ENCODE measurements at regions not wholly inside any gene's neighbourhood (a gene's known extent, or its start where the extent isn't known, plus 50 kb on each side); places are given as distances from the start of the nearest gene placed in this dataset.

DNA sequence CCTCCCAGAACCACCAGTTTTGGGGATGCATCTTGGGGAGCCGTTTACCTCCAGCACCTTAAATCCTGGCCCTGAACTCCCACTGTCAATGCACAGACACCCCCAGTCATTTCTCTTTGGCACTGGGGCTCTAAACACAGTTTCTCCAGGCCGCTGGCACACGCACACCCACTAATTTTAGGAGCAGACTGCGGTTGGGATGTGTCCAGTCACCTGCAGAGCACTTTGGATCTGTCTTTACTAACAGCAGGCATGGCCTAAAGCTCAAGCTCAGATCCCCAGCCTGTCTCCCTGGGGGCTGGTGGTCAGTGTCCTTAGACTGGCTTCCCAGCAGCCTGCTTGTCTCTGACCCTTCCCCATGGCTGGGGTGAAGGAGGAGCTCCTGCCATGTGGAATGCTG, 49.9 kb downstream of the SYNE3 start:
- no peak for DNase-seq (ENCODE audit: low read depth in 2 of 2)

DNA sequence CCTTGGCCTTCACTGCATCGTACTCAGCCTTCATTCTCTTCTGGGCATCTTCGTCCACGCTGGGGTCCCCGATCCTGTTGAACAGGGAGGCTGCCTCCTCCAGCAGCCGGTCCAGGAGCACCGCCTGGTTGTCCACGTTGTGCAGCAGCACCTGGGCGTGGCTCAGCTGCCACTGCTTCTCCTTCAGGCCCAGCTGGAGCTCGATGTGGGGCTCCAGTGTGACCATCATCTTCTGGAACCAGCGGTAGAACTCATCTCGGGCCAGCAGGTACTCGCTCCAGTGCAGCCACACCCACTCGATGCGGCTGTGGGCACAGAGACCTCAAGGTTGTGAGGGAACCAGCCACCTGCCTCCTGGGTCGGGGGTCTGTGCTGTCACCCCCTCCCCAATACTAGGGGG, 50.5 kb downstream of the SYNE3 start:
- DNase-seq (ENCODE audit: low read depth in 2 of 2) = no peak

DNA sequence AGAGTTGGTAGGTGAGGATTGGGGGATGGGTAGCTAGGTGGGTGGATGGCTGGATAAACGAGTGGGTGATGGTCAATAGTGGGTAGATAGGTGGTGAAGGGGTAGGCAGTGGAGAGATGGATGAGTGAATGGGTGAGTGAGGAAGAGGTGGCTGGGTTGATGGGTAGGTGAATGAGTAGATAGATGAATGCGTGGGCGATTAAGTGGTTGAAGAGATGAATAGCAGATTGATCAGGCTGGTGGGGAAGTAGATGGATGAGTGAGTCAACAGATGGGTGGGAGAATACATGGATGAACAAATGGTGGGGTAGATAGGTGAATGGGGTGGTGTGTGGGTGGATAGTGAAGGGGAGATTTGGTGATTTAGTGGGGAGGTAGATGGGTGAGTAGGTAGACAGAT, 51.1 kb downstream of the SYNE3 start:
- DNase-seq (ENCODE audit: low read depth in 2 of 2) = no peak

DNA sequence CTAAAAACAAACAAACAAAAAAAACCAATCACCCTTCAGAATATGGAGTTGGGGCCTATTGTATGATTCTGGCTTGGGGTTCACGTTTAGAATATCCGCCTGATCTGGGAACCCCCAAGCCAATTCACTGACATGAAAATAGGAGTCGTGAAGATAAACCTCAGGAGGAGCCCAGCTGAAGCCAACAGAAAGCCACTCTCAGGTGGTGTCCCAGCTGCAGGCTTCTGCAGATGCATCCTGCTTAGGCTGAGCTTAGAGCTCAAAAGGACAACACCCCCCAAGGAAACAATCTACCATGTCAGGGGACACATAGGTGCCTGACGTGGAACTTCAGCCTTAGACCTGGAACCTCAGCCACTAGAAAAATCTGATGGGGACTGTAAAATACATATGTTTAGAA, 51.9 kb downstream of the SYNE3 start:
- no peak for DNase-seq (ENCODE audit: low read depth in 2 of 2)

DNA sequence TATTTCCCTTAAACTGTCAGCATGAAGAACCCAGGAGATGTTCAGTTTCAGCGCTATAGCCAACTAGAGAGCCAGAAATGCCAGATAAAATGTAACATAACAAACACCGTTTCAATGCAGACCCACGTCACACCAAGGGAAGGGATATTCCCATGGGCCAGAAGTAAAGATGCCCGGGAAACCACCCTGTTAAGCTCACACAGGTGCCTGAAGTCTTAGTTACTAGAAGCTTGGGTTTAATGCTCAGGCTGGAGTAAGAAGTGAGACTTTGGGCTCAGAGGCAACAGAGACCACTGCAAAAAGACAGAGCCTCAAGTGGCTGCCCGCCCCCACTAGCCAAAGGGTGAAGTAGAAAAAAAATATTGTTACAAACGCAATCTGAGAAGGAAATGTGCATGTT, 52.3 kb downstream of the SYNE3 start:
- DNase-seq (ENCODE audit: low read depth in 2 of 2) = no peak

DNA sequence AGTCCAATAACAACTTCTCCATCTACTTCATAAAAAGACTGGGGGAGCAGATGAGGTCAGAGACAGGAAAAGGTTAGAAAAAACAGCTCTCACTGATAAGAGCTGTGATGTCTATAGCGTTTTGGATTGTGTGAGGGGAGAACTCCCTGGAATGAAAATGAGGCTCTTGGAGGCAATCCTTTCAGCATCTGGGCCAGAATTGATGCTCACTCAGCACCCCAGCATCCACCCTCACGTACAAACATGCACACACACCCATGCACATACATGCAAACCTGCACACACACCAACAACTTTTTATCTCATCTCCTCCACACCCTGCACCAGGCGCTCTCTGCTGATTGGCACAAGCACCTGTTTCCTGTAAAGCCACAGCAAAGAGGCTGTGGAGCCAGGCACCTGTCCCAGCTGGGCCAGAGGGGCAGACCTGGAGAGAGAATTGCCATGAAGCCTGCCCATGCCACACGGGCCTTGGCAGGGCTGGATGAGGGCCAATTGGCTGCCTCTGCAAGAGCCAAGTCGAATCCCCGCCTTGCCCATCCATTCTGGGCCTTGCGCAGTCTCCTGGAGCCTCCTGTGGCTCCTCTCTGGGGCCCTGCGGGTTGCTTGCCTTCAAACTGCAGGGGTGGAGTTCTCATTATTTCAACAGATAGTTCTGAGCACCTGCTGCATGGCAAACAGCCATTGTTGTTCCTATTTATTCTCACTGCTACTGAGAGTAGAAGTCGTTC, 53.1 kb downstream of the SYNE3 start:
- no peak for DNase-seq (ENCODE audit: low read depth in 2 of 2)

DNA sequence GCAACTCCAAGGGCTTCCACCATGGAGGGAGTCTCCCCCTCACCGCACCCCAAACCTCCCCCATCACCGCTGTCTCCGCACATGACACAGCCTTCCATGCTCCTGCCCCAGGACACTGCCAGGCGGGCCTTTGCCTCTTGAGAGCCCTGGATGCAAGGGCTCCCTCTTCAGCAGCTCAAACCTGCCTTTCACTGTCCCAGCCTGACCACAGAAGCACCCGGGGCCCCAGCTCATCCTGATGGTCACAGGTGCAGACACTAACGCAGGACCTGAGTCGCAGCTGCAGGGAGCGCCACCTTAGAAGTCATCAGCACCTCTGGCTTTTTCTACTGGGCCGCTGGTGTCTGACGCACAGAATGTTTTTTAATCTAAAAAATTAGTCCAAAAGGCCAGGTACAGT, 54.0 kb downstream of the SYNE3 start:
- no peak for DNase-seq (ENCODE audit: low read depth in 2 of 2)

DNA sequence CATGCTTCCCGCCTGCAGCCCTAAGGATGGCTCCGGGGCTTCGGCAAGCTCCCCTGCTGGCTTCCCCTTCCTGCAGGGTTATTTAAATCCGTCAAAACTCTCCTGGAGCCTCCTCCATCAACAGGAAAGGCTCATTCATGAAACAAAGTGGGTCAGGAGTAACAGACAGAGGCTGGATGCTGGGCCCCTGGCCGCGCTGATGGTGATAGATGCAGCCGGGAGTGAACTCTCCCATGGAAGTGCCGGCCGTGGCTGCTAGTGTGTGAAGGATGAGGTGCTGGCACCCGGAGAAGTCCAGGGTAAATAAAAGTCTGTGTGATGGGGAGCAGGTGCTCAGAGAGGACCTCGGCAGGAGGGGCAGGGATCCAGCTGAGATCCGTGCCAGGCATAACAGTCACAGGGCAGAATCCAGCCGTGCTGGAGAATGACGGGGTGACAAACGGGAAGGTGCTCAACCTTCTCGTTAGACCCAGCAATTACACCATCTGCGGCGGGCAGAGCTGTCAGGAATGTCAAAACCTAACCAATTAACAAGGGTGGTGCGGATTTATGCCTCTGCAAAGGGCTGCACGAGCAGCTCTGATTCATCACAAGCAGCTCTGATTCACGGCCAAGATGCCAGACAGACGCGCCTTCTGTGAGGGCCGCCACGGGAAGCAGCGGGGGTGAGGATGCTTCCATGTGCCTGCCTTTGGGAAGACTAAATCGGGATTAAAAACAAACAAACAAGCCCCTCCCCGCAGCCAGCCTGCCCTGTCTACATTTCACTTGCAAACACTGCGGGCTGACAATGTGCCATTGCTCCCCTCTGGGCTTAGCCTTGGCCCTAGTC, 55.6 kb downstream of the SYNE3 start:
- peak; percentile 21 to 28 for DNase-seq (ENCODE audit: low read depth in 2 of 2)

DNA sequence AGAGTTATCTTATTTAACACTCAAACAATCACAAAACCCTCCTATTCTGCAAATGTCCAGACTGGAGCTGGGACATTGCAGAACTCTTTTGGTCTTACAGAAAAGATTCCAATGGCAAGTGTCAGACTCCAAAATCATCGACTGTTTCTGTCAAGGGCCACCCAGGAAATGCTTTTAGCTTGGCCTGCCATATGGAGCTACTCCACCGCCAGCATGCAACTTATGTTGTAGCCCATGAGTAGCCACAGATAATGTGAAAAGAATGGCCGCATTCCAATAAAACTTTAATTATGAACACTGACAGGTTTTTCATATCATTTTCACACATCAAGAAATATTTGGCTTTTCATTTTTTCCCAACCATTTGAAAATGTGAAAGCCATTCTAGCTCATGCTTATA, 57.5 kb downstream of the SYNE3 start:
- DNase-seq (ENCODE audit: low read depth in 2 of 2) = no peak

DNA sequence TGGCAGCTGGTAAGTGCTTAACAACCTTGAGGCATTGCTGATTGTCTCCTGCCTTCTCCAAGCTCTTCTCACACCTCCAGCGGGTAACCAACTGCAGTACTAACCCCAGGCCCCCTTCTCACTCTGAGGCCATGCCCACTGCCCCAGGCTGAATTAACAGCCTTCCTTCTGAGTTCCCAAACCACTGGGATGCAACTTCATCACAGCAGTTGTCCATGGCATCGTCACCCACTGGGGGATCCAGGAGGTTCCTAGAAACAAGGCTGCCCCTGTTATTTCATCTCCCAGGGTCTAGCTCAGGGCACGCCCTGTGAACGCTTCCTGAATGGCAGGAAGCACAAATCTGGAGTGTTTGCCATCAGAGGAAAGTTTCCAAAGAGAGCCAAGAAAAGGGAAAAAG, 58.0 kb downstream of the SYNE3 start:
- DNase-seq (ENCODE audit: low read depth in 2 of 2) = no peak

DNA sequence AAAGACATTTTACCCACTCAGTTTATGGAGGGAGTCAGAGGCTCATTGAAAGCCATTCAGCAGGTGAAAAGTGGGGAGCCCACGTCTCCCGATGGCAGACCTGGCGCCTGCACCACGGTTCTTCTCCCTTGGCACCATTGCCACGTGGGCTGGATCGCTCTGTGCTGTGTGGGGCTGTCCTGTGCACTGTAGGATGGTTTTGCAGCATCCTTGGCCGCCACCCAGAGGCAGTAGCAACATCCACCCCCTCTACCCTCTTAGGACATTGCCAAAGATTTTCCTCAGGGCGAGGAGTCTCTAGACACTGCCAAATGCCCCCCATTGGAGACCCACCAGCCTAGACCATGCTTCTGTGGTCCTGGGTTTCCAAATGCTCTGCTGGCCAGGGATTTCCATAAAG, 60.2 kb downstream of the SYNE3 start:
- no peak for DNase-seq (ENCODE audit: low read depth in 2 of 2)

DNA sequence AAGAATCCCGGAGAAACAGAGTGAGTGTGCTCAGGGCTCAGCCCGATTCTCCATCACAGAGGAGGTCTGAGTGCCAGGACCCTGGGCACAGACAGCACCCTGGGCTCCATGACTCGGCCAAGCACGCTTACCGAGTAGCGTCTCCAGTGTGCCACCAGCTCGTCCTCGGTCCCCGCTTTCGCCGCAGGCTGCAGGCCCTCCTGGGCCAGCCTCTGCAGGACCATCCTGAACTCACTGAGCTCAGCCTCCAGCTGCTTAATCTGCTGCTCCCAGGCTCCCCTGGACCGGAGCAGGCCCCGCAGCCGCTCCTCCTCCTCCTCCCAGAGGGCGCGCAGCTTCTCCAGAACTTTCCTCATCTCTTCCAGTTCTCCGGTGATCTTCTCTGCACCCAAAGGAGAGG, 61.2 kb downstream of the SYNE3 start:
- DNase-seq (ENCODE audit: low read depth in 2 of 2) = no peak

DNA sequence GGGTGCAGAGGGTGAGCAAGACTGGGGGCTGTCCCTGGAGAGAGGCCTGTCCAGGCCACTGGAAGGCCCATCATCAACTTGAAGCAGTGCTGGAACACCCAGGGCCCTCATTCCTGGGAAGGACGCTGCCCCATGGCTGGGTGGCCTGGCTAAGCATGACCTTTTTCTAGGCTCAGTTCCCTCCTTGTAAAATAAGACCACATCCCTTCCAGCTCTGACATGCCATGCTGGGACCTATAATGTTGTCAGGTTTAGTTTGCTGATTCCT, 62.8 kb downstream of the SYNE3 start:
- DNase-seq (ENCODE audit: low read depth in 2 of 2) = no peak

DNA sequence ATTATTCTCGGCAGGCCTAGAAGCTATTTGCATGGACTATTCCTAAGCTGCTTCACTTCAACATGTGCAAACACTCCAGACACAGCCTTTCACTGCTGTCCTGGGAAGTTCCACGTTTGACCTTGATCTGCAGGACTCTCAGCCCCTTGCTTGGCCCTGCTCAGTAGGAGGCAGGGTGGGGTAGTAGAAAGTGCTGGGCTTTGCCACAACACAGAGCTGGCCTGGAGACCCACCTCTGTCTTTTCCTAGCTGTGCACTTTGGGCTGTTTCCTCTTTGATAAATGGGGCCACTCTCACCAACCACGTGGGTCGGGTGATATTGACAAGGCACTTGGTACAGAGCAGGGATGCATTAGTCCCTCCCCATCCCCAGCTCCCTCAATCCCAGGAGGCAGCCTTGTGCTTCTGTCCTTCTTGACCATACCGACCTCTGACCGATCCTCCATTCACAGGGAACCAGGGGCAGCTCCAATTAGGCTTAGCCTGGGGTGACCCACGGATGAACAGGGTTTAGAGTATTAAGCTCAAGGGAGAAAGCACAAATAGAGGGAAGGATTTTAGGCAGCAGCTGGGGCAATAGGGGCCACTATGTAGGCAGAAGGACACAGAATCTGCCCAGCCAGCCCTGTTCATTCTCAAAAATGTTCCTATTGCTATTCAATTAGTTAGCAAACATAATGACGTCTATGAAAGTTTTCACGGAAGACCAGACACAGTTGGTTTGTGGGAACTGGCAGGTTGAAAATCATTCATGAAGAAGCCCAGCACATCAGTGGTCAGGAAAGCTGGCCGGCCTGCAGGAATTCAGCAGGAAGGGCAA, 63.3 kb downstream of the SYNE3 start:
- no peak for DNase-seq (ENCODE audit: low read depth in 2 of 2)

DNA sequence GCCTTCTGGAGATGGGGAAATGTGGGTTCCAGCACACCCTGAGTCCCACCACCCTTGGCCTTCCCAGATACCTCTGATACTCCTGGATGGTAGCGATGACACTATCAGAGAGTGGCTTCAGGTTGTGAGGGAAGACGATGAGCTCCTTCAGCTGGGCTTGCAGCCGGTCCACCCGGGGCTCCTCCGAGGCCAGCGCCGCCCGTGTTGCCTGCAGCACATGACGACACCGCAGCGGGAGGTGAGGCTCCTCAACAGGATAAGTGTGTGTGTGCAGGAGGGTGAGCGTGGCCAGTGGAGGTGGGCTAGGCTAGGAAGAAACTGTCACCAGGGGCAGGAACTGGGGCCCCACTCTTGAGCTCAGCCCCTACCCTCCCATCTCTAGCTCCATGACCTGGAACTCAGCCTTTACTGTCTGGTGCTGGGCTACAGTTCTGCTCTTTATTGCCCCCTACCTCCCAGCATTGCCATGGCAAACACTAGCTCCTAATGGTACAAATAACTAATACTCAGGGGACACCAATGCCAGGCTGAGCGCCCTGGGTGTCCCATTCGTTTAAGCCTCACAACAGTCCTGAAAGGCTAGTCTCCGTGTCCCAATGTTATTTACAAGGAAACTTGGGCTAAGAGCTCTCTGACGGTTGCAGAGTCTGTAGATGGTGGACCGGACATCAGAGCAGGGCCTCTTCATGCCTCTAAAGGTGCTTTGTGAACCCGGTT, 64.1 kb downstream of the SYNE3 start:
- no peak for DNase-seq (ENCODE audit: low read depth in 2 of 2)

DNA sequence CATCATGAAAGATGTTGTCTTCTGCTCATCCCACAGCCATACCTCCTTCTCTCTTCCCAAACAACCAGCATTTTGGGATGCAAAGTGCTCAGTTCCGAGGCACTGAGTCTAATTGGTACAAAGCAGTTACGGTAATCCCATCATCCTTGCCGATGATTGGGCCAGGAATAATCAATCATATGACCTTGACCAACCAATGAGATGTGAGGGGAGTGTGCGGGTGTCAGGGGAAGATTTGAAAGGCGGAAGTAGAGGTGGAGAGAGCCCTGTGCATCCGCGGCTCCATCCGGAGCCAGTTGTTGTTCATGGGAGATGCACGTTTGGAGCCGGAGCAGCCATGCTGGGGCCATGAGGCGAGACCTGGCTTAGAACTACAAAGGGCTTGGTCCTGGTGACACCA, 67.3 kb downstream of the SYNE3 start:
- DNase-seq (ENCODE audit: low read depth in 2 of 2) = no peak

DNA sequence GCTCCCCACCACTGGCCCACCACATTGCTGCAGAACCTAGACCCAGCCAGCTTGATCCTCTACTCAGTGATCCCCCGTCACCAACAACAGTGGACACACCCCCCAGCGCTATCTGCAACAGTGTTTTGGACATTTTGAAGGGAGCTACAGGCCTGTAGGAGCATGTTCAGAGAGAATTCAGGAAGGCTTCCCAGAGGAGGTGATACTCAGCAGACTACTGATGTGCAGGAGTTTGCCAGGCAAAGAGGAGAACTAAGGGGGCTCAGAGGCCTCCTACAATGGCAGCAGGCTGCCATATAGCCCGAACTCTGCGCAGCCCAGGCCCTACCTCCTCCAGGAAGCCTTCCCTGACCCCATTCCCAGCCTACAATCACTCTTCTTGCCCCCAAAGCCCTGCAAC, 70.0 kb downstream of the SYNE3 start:
- DNase-seq (ENCODE audit: low read depth in 2 of 2) = no peak

DNA sequence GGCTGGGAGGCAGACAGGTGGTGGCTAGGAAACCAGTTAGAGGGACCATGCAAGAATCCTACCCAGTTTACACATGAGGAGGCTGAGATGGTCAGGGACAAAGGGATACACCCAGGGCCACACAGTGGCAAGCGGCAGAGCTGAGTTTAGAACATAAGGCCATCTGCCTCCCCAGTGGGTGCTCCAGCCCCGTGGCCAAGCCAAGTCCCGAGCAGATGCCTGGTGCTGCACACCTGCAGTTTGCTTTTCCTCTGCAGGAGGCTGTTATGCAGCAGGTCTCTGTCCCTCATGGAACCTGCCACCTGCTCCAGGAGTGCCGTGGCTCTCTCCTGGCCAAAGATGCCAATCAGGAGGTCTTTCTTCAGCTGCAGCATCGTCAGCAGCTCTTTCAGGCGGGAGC, 70.8 kb downstream of the SYNE3 start:
- no peak for DNase-seq (ENCODE audit: low read depth in 2 of 2)

DNA sequence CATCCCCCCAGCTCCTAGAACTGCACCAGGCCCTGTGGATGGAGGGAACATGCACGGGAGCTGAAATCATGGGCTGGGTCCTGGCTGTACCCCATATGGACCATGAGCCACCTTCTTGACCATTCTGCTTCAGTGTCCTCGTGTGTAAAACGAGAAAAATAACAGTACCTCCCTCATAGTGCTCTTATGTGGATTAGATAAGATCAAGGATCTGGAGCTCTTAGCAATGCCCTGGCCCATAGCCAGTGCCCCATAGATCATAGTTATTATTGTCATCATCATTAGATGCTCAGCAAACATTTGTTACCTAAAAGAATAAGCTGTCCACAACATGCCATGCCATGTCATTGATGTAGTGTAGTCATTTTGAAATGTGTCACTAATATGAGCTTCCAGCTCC, 71.3 kb downstream of the SYNE3 start:
- no peak for DNase-seq (ENCODE audit: low read depth in 2 of 2)

DNA sequence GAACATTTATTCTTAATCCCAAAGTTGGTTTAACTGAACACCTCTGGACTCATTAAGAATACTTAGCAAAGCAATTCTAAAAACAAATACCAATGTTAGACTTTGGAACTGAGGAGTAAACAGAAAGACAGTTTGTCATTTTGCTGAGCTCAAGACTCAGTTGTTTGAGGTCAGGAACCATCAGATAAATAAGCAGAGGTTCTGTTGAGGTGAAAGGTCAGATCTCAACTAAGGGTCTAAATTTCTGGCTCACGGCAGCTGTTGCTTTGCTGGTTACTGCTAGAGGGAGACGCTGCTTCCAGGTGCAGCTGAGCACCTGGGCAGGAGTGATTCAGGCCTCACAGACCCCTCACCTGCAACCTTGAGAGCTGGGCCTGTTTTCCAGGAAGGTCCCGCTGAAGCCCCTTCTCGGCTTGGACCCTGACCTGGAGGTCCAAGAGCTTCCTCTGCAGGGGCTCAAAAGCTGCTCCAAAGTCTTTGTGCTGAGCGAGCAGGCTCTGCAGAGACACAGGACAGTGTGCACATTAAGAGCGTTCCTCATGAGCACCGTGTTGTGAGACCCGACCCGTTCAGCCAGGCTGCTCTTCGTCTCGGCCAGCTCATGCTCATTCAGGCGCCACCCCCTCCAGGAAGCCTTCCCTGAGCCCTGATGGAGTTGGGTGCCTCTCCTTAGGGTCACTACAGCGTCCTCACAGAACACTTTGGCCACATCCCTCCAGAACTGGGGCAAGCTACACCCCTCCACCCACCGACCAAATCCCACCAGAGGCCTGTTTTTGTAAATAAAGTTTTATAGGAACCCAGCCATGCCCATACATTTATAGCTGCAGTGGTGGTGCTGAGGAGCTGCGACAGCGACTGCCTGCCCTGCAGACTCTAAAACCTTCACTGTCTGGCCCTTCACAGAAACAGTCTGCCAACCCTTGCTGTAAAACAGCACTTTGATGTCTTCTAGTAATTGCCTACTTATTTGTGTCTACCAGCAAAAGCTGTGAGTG, 72.0 kb downstream of the SYNE3 start:
- DNase-seq (ENCODE audit: low read depth in 2 of 2) = no peak

DNA sequence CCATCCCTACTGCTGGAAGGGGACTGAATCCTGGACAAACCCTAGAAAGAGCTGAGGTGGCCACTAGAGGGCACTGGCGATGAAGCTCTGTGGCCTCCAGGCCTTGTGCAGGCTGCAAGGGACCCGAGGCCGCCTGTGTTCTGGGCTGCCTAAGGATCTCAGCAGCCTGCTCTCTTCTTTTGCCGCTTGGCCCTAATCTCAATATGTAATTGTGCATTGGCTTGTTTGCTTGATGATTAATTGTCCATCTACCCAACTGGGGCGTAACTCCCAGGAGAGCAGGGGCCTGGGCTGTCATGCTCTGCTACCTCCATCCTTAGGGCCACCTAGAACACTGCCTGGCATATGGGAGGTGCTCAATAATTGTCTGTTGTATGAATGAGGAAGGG, 73.8 kb downstream of the SYNE3 start:
- peak; percentile 47 to 50 for DNase-seq (ENCODE audit: low read depth in 2 of 2)

Measured in fibroblast of skin of left biceps (primary cell).